HEK293 (cell line): ENCODE measurements at regions not wholly inside any gene's neighbourhood (a gene's known extent, or its start where the extent isn't known, plus 50 kb on each side); places are given as distances from the start of the nearest gene placed in this dataset.

ENCODE experiments used
- CTCF ChIA-PET: fragments of 350-600 bp; formaldehyde crosslinking; extraction: SDS; loops from one replicate; lab custom pipeline; 2021; ENCODE audit warnings: antibody characterized with exemption; lab: Yijun Ruan, JAX
- POLR2A ChIA-PET: fragments of 300-600 bp; formaldehyde crosslinking; extraction: SDS; loops from one replicate; lab custom pipeline; 2020; ENCODE audit warnings: antibody characterized with exemption, inconsistent platforms; lab: Yijun Ruan, JAX
- H3K27ac ChIP-seq: fragments of 200-500 bp; sonication (Bioruptor generic); 2 replicates; pipeline ENCODE4 v1.5.1; 2014; ENCODE audit warnings: low read depth, low read length, control low read depth, inconsistent platforms; ENCODE audit errors: extremely low read depth
- H3K36me3 ChIP-seq, 2 experiments: fragments of 200-500 bp in 1 of 2; sonication (Bioruptor generic) in 1 of 2; 1 replicate in 1 of 2; 2 replicates in 1 of 2; pipeline ENCODE4 v1.5.1; 2014 to 2017; ENCODE audit warnings: inconsistent platforms in 2 of 2, low read length in 2 of 2; ENCODE audit not compliant: control insufficient read depth in 2 of 2, insufficient read depth in 1 of 2
- H3K4me1 ChIP-seq: fragments of 200-500 bp; sonication (Bioruptor generic); 2 replicates; pipeline ENCODE4 v1.5.1; 2014; ENCODE audit warnings: mild to moderate bottlenecking, low read length, inconsistent platforms; ENCODE audit not compliant: control insufficient read depth, insufficient read depth
- H3K4me3 ChIP-seq: 2 replicates; pipeline ENCODE4 v1.5.1; 2011; ENCODE audit warnings: low read depth, mild to moderate bottlenecking, control low read depth, low read length, moderate library complexity
- H3K9me3 ChIP-seq: fragments of 200-500 bp; sonication (Bioruptor generic); 2 replicates; pipeline ENCODE4 v1.5.1; 2014; ENCODE audit warnings: low read depth, low read length, inconsistent platforms; ENCODE audit not compliant: control insufficient read depth, insufficient read depth
- HOXA7 ChIP-seq: sonication (generic); formaldehyde crosslinking; IDR thresholded peaks from 2 replicates; pipeline ENCODE4 v1.8.1; 2022; ENCODE audit warnings: missing genetic modification reagents, borderline replicate concordance
- HOXC10 ChIP-seq: sonication (generic); formaldehyde crosslinking; IDR thresholded peaks from 2 replicates; pipeline ENCODE4 v1.8.1; 2023; ENCODE audit warnings: mild to moderate bottlenecking, missing genetic modification reagents
- PRDM1 ChIP-seq: fragments of 450-650 bp; formaldehyde crosslinking; IDR thresholded peaks from 2 replicates; pipeline ENCODE4; 2016; ENCODE audit warnings: missing biosample characterization, missing genetic modification characterization
- TCF7L2 ChIP-seq: IDR thresholded peaks from 2 replicates; pipeline ENCODE4 v1.6.1; 2011; ENCODE audit warnings: low read depth, mild to moderate bottlenecking, inconsistent platforms, low read length, moderate library complexity, borderline replicate concordance
- TSHZ1 ChIP-seq: fragments of 450-650 bp; formaldehyde crosslinking; IDR thresholded peaks from 2 replicates; pipeline ENCODE4 v1.5.1; 2016; ENCODE audit warnings: missing biosample characterization, missing genetic modification characterization, borderline replicate concordance
- ZBTB21 ChIP-seq: fragments of 450-650 bp; formaldehyde crosslinking; IDR thresholded peaks from 2 replicates; pipeline ENCODE4 v1.5.1; 2017; ENCODE audit warnings: missing biosample characterization, missing genetic modification characterization
- ZFP69B ChIP-seq: fragments of 450-650 bp; formaldehyde crosslinking; IDR thresholded peaks from 2 replicates; pipeline ENCODE4 v1.5.1; 2016; ENCODE audit warnings: missing biosample characterization, missing genetic modification characterization
- ZNF132 ChIP-seq: fragments of 450-650 bp; formaldehyde crosslinking; IDR thresholded peaks from 2 replicates; pipeline ENCODE4 v1.5.1; 2017; ENCODE audit warnings: missing biosample characterization, missing genetic modification characterization, borderline replicate concordance
- ZNF138 ChIP-seq: fragments of 450-650 bp; formaldehyde crosslinking; IDR thresholded peaks from 2 replicates; pipeline ENCODE4 v1.5.1; 2016; ENCODE audit warnings: missing biosample characterization, missing genetic modification characterization, borderline replicate concordance
- ZNF416 ChIP-seq: fragments of 450-650 bp; formaldehyde crosslinking; IDR thresholded peaks from 2 replicates; pipeline ENCODE4 v1.5.1; 2016; ENCODE audit warnings: missing biosample characterization, missing genetic modification characterization
- ZNF558 ChIP-seq: fragments of 450-650 bp; formaldehyde crosslinking; IDR thresholded peaks from 2 replicates; pipeline ENCODE4 v1.5.1; 2016; ENCODE audit warnings: missing biosample characterization, missing genetic modification characterization
- ZNF571 ChIP-seq: fragments of 450-650 bp; formaldehyde crosslinking; IDR thresholded peaks from 2 replicates; pipeline ENCODE4 v1.5.0; 2017; ENCODE audit warnings: missing biosample characterization, missing genetic modification characterization
- ZNF600 ChIP-seq: fragments of 450-650 bp; formaldehyde crosslinking; IDR thresholded peaks from 2 replicates; pipeline ENCODE4 v1.5.1; 2016; ENCODE audit warnings: missing biosample characterization, missing genetic modification characterization
- ZNF629 ChIP-seq: fragments of 450-650 bp; formaldehyde crosslinking; IDR thresholded peaks from 2 replicates; pipeline ENCODE4 v1.5.1; 2017; ENCODE audit warnings: missing biosample characterization, missing genetic modification characterization
- ZNF768 ChIP-seq: fragments of 450-650 bp; formaldehyde crosslinking; IDR thresholded peaks from 2 replicates; pipeline ENCODE4 v1.5.1; 2018; ENCODE audit warnings: missing biosample characterization, mild to moderate bottlenecking, missing genetic modification characterization
- ZNF792 ChIP-seq: fragments of 450-650 bp; formaldehyde crosslinking; IDR thresholded peaks from 2 replicates; pipeline ENCODE4 v1.5.1; 2016; ENCODE audit warnings: missing biosample characterization, missing genetic modification characterization
- ZSCAN16 ChIP-seq: fragments of 450-650 bp; formaldehyde crosslinking; IDR thresholded peaks from 2 replicates; pipeline ENCODE4 v1.5.1; 2016; ENCODE audit warnings: missing biosample characterization, missing genetic modification characterization
- ZSCAN5A ChIP-seq: fragments of 450-650 bp; formaldehyde crosslinking; IDR thresholded peaks from 2 replicates; pipeline ENCODE4 v1.5.1; 2016; ENCODE audit warnings: missing biosample characterization, missing genetic modification characterization
- TF ChIP-seq, protein P1 (sequence below): fragments of 450-650 bp; formaldehyde crosslinking; conservative IDR thresholded peaks from 2 replicates; pipeline ENCODE4 v1.5.1; 2016; ENCODE audit warnings: low read depth, missing biosample characterization, missing genetic modification characterization
- TF ChIP-seq, protein P2 (sequence below): fragments of 450-650 bp; formaldehyde crosslinking; IDR thresholded peaks from 2 replicates; pipeline ENCODE4 v1.5.1; 2016; ENCODE audit warnings: missing biosample characterization, missing genetic modification characterization
- TF ChIP-seq, protein P3 (sequence below): fragments of 450-650 bp; IDR thresholded peaks from 2 replicates; pipeline ENCODE4 v1.5.1; 2018; ENCODE audit warnings: missing biosample characterization, mild to moderate bottlenecking, missing genetic modification characterization

DNA sequence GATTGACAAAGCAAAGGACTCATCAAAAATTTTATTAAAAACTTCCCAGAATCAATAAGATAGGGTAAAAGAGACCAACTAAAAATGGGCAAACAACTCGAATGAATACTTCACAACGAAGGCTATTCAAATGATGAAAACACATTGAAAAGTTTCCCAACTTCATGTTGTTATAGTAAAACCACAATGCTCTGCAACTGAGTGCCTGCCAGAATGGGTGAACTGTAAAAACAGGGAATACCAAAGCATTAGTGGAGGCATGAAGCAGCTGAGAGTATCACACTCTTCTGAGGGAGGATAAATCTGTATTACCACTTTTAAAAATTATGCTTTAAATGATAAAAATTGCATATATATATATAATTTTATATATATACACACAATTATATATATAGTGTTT lies 1214.7 kb downstream of the SORCS3 start (continued):
- TF ChIP-seq, protein P1, sequence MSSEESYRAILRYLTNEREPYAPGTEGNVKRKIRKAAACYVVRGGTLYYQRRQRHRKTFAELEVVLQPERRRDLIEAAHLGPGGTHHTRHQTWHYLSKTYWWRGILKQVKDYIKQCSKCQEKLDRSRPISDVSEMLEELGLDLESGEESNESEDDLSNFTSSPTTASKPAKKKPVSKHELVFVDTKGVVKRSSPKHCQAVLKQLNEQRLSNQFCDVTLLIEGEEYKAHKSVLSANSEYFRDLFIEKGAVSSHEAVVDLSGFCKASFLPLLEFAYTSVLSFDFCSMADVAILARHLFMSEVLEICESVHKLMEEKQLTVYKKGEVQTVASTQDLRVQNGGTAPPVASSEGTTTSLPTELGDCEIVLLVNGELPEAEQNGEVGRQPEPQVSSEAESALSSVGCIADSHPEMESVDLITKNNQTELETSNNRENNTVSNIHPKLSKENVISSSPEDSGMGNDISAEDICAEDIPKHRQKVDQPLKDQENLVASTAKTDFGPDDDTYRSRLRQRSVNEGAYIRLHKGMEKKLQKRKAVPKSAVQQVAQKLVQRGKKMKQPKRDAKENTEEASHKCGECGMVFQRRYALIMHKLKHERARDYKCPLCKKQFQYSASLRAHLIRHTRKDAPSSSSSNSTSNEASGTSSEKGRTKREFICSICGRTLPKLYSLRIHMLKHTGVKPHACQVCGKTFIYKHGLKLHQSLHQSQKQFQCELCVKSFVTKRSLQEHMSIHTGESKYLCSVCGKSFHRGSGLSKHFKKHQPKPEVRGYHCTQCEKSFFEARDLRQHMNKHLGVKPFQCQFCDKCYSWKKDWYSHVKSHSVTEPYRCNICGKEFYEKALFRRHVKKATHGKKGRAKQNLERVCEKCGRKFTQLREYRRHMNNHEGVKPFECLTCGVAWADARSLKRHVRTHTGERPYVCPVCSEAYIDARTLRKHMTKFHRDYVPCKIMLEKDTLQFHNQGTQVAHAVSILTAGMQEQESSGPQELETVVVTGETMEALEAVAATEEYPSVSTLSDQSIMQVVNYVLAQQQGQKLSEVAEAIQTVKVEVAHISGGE: no peak
- TF ChIP-seq ZNF416 (tag by site-specific recombination) (no peak), ZSCAN16 (tag by site-specific recombination) (no peak), ZNF571 (tag by site-specific recombination) (no peak), TSHZ1 (tag by site-specific recombination) (no peak), ZSCAN5A (no peak)

GRCh38 chr10:105844676-105845570 lies 1203.8 kb downstream of the SORCS3 start:
- ChIA-PET CTCF (no interaction called here), POLR2A (no interaction called here)
- Histone ChIP-seq H3K4me3 (no peak overlapping the region), H3K9me3 (no peaks in the 10 kb centered on the region), H3K27ac (no peak overlapping the region), H3K4me1 (no peaks in the 10 kb centered on the region), H3K36me3 (no peaks in the 10 kb centered on the region)
- TF ChIP-seq ZNF768 (tag by site-specific recombination) (no peak), PRDM1 (tag by site-specific recombination) (no peak), ZNF629 (tag by site-specific recombination) (no peak), HOXA7 (no peak), TCF7L2 (no peak), ZNF138 (no peak), ZNF132 (tag by site-specific recombination) (no peak), ZNF600 (no peak), ZNF558 (tag by site-specific recombination) (no peak), HOXC10 (CRISPR knock-in tag) (no peak), ZNF792 (tag by site-specific recombination) (no peak), ZFP69B (tag by site-specific recombination) (no peak), ZBTB21 (tag by site-specific recombination) (no peak)
- TF ChIP-seq, protein P2, sequence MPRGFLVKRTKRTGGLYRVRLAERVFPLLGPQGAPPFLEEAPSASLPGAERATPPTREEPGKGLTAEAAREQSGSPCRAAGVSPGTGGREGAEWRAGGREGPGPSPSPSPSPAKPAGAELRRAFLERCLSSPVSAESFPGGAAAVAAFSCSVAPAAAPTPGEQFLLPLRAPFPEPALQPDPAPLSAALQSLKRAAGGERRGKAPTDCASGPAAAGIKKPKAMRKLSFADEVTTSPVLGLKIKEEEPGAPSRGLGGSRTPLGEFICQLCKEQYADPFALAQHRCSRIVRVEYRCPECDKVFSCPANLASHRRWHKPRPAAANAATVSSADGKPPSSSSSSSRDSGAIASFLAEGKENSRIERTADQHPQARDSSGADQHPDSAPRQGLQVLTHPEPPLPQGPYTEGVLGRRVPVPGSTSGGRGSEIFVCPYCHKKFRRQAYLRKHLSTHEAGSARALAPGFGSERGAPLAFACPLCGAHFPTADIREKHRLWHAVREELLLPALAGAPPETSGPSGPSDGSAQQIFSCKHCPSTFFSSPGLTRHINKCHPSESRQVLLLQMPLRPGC (tag by site-specific recombination): no peak
- TF ChIP-seq, protein P3, sequence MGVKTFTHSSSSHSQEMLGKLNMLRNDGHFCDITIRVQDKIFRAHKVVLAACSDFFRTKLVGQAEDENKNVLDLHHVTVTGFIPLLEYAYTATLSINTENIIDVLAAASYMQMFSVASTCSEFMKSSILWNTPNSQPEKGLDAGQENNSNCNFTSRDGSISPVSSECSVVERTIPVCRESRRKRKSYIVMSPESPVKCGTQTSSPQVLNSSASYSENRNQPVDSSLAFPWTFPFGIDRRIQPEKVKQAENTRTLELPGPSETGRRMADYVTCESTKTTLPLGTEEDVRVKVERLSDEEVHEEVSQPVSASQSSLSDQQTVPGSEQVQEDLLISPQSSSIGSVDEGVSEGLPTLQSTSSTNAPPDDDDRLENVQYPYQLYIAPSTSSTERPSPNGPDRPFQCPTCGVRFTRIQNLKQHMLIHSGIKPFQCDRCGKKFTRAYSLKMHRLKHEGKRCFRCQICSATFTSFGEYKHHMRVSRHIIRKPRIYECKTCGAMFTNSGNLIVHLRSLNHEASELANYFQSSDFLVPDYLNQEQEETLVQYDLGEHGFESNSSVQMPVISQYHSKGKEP (tag by site-specific recombination): no peak
